RWPE2 (cell line): ENCODE measurements at regions not wholly inside any gene's neighbourhood (a gene's known extent, or its start where the extent isn't known, plus 50 kb on each side); places are given as distances from the start of the nearest gene placed in this dataset.
A peak's percentile ranks its signal among the peaks of the same experiment; 100 is the strongest.
"Not testable (repeated sequence)": the region's sequence is repeated elsewhere in the genome, so short reads cannot be mapped to it uniquely, and the experiment has no call there.

Experiments used
- ATAC-seq: fragments of 200-7000 bp; cut with Tn5 transposase; 3 replicates; pipeline ENCODE4 v1.9.1; 2021; ENCODE audit warnings: low read depth
- DNase-seq: peaks from one replicate; pipeline ENCODE4 v3.0.0-alpha.2; 2020; ENCODE audit warnings: low spot score
- H3K27ac ChIP-seq: fragments of 450-650 bp; 2 replicates; pipeline ENCODE4 v1.5.1; 2017; ENCODE audit warnings: mild to moderate bottlenecking; ENCODE audit not compliant: poor library complexity, severe bottlenecking
- H3K27me3 ChIP-seq: fragments of 250-450 bp; sonication (Bioruptor Pico); 2 replicates; pipeline ENCODE4 v1.5.1; 2021; ENCODE audit warnings: mild to moderate bottlenecking, moderate library complexity; ENCODE audit not compliant: insufficient read depth, poor library complexity, severe bottlenecking
- H3K36me3 ChIP-seq: fragments of 250-450 bp; sonication (Bioruptor Pico); 2 replicates; pipeline ENCODE4 v1.5.1; 2020; ENCODE audit warnings: low read depth, mild to moderate bottlenecking, moderate library complexity
- H3K4me1 ChIP-seq: fragments of 250-450 bp; sonication (Bioruptor Pico); 2 replicates; pipeline ENCODE4 v1.5.1; 2021; ENCODE audit warnings: mild to moderate bottlenecking, moderate library complexity; ENCODE audit not compliant: insufficient read depth, poor library complexity, severe bottlenecking
- H3K4me3 ChIP-seq: fragments of 250-450 bp; sonication (Bioruptor Pico); 2 replicates; pipeline ENCODE4 v1.5.1; 2021; ENCODE audit warnings: mild to moderate bottlenecking, moderate library complexity; ENCODE audit not compliant: severe bottlenecking
- H3K9me3 ChIP-seq: fragments of 250-450 bp; sonication (Bioruptor Pico); 2 replicates; pipeline ENCODE4 v1.5.1; 2021; ENCODE audit warnings: mild to moderate bottlenecking, moderate library complexity; ENCODE audit not compliant: severe bottlenecking

GRCh38 chr13:18702464-18703247 is 479.0 kb downstream of the TUBA3C start:
- ATAC-seq: peak; percentile 92
- H3K27ac ChIP-seq: peak overlapping the region; percentile 34
- not testable (repeated sequence) for H3K9me3 ChIP-seq, H3K36me3 ChIP-seq, H3K27me3 ChIP-seq, DNase-seq, H3K4me1 ChIP-seq, H3K4me3 ChIP-seq

- H3K36me3 ChIP-seq, H3K27me3 ChIP-seq, H3K27ac ChIP-seq, H3K4me1 ChIP-seq, DNase-seq, H3K4me3 ChIP-seq, H3K9me3 ChIP-seq, ATAC-seq: not testable (repeated sequence)
Observed at GRCh38 chr13:18698332-18698731, 483.3 kb downstream of the TUBA3C start.

DNA sequence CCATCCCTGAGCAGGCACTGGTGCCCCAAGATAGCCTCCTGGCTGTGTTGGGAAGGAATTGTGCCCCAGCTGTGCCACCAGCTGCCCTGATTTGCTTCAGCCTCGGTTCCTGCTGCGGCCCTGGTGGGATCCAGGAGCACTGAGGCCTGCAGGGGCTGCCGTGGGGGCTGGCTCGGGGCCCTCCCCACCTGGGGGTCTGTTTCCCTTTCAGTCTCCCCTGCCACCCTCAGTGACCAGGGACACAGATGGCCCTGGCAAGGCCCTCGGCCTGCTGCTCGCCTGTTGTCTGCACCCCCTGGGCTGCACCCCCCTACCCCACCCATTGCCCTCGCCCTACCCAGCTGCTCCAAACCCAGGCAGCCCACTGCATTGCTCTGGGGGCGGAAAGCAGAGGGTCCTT is 483.8 kb downstream of the TUBA3C start:
- not testable (repeated sequence) for H3K36me3 ChIP-seq, DNase-seq, H3K4me3 ChIP-seq, H3K9me3 ChIP-seq, ATAC-seq, H3K27ac ChIP-seq, H3K4me1 ChIP-seq, H3K27me3 ChIP-seq

DNA sequence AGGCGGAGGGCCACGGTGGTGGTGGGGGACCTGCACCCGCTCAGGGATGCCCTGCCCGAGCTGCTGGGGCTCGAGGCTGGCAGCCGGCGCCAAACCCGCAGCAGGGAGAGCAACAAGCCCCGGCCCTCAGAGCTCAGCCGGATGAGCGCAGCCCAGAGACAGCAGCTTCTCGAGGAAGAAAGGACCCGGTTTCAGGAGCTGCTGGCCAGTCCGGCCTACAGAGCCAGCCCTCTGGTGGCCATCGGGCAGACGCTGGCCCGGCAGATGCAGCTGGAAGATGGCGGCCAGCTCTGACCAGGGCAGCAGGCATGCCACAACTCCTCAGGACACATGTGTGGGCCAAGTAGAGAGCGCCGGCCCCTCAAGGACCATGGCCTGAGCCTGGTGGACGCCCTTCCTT is 484.4 kb downstream of the TUBA3C start:
- not testable (repeated sequence) for DNase-seq, H3K27ac ChIP-seq, H3K4me1 ChIP-seq, H3K27me3 ChIP-seq, H3K9me3 ChIP-seq, H3K4me3 ChIP-seq, H3K36me3 ChIP-seq, ATAC-seq

DNA sequence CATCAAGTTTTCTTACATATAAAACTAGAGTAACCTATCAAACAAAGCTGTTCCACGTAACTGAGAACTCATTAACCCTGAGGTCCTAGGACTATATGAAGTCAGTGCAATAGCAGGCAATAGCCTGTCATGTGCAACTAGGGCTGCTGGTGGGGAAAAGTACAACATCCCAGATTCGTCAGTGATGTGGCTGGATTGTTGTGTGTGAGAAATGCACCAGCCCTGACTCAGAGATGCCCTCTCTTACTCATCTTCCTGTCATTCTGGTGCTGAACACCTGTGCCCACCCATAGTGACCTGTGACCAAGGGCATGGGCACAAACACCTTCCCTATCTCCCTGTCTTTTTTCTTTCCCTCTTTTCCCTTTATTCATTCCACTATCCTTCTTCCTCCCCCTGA is 504.2 kb downstream of the TUBA3C start:
- not testable (repeated sequence) for H3K4me1 ChIP-seq, H3K27me3 ChIP-seq, DNase-seq, H3K4me3 ChIP-seq, H3K36me3 ChIP-seq, H3K27ac ChIP-seq, H3K9me3 ChIP-seq
- ATAC-seq: peak; percentile 42; the same call in 2 of the 3 replicates

DNA sequence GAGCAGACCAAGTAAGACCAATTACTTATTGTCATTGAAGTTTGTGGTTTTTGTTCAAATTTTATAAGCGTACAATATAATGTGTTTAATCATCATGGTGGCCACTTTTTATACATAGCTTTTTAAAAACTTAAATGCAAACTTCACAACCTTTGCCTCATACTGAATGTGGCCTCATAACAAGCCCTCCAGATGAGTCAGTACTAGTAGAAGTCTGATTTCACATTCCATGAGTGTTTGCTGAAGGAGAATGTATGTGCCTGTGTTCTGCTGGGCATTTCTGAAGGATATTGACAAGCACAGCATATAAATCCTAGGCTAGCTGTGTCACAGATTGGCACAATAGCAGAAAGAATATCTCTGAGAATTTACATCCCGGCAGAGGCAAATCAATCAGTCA is 506.4 kb downstream of the TUBA3C start:
- not testable (repeated sequence) for DNase-seq, H3K36me3 ChIP-seq, H3K9me3 ChIP-seq, H3K4me1 ChIP-seq, H3K4me3 ChIP-seq, H3K27me3 ChIP-seq, H3K27ac ChIP-seq
- peak; percentile 68 for ATAC-seq

DNA sequence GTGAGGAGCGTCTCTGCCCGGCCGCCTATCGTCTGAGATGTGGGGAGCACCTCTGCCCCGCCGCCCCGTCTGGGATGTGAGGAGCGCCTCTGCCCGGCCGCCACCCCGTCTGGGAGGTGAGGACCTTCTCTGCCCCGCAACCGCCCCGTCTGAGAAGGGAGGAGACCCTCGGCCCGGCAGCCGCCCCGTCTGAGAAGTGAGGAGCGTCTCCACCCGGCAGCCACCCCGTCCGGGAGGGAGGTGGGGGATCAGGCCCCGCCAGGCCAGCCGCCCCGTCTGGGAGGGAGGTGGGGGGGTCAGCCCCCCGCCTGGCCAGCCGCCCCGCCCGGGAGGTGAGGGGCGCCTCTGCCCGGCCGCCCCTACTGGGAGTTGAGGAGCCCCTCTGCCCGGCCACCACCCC is 507.8 kb downstream of the TUBA3C start:
- H3K27me3 ChIP-seq, H3K27ac ChIP-seq, ATAC-seq: not testable (repeated sequence)

DNA sequence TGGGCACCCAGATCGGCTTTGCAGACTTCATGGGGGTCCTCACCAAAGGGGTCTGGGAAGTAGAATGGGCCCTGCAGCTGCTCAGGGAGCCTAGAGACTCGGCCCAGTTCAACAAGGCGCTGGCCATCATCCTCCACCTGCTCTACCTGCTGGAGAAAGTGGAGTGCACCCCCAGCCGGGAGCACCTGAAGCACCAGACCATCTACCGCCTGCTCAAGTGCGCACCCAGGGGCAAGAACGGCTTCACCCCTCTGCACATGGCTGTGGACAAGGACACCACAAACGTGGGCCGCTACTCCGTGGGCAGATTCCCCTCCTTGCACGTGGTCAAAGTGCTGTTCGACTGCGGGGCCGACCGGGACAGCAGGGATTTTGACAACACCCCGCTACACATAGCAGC is 515.0 kb downstream of the TUBA3C start:
- not testable (repeated sequence) for H3K4me1 ChIP-seq, ATAC-seq, H3K4me3 ChIP-seq, H3K27me3 ChIP-seq, DNase-seq, H3K27ac ChIP-seq, H3K36me3 ChIP-seq, H3K9me3 ChIP-seq

More for the DNA sequence above, 507.8 kb downstream of the TUBA3C start:
- DNase-seq, H3K9me3 ChIP-seq, H3K36me3 ChIP-seq, H3K4me3 ChIP-seq, H3K4me1 ChIP-seq: not testable (repeated sequence)

GRCh38 chr13:18665716-18666115 is 515.9 kb downstream of the TUBA3C start:
- not testable (repeated sequence) for H3K27ac ChIP-seq, H3K4me3 ChIP-seq, ATAC-seq, H3K36me3 ChIP-seq, H3K9me3 ChIP-seq, H3K4me1 ChIP-seq, DNase-seq, H3K27me3 ChIP-seq

GRCh38 chr13:18665124-18665523 is 516.5 kb downstream of the TUBA3C start:
- not testable (repeated sequence) for H3K4me3 ChIP-seq, ATAC-seq, H3K36me3 ChIP-seq

More at GRCh38 chr13:18665124-18665523, 516.5 kb downstream of the TUBA3C start:
- not testable (repeated sequence) for H3K27ac ChIP-seq, DNase-seq, H3K27me3 ChIP-seq, H3K9me3 ChIP-seq, H3K4me1 ChIP-seq
